NT2/D1 (cell line): ENCODE measurements at regions not wholly inside any gene's neighbourhood (a gene's known extent, or its start where the extent isn't known, plus 50 kb on each side); places are given as distances from the start of the nearest gene placed in this dataset.

Experiments
- SUZ12 ChIP-seq: IDR thresholded peaks from 2 replicates; pipeline ENCODE4 v1.6.1; 2011; ENCODE audit not compliant: insufficient read length, insufficient read depth; ENCODE audit errors: extremely low read depth
- ZNF274 ChIP-seq: IDR thresholded peaks from 2 replicates; pipeline ENCODE4 v1.6.1; 2011; ENCODE audit warnings: mild to moderate bottlenecking, low read depth, low read length

- no peak for TF ChIP-seq ZNF274
- TF ChIP-seq SUZ12 = no peak
These were observed 359.2 kb downstream of the PBX1 start for GRCh38 chr1:164918140-164918539.
